Kidney epithelial cell (primary cell): ENCODE measurements at regions not wholly inside any gene's neighbourhood (a gene's known extent, or its start where the extent isn't known, plus 50 kb on each side); places are given as distances from the start of the nearest gene placed in this dataset.
"Not testable (repeated sequence)": the region's sequence is repeated elsewhere in the genome, so short reads cannot be mapped to it uniquely, and the experiment has no call there.

Experiments used
- DNase-seq: peaks from one replicate; pipeline ENCODE4 v3.0.0-alpha.2; 2010; ENCODE audit warnings: low read depth
- H3K27me3 ChIP-seq: 2 replicates; pipeline ENCODE4 v1.6.0; 2011; ENCODE audit warnings: low read length; ENCODE audit not compliant: control insufficient read depth, insufficient read depth
- H3K36me3 ChIP-seq: 2 replicates; pipeline ENCODE4 v1.5.1; 2011; ENCODE audit warnings: low read length; ENCODE audit not compliant: control insufficient read depth, insufficient read depth
- H3K4me3 ChIP-seq: 2 replicates; pipeline ENCODE4 v1.5.1; 2011; ENCODE audit warnings: low read depth, mild to moderate bottlenecking, control low read depth, low read length
- CTCF ChIP-seq: IDR thresholded peaks from 2 replicates; pipeline ENCODE4 v1.5.1; 2011; ENCODE audit warnings: mild to moderate bottlenecking, moderate library complexity, low read length, control low read depth, inconsistent platforms; ENCODE audit not compliant: insufficient read depth, poor library complexity, severe bottlenecking

- not testable (repeated sequence) for H3K36me3 ChIP-seq, DNase-seq, H3K27me3 ChIP-seq, H3K4me3 ChIP-seq
Observed at GRCh38 chr4:3589946-3590924, 58.0 kb upstream of the LRPAP1 start.

GRCh38 chr4:3589379-3589778 lies 57.2 kb upstream of the LRPAP1 start:
- not testable (repeated sequence) for DNase-seq, H3K27me3 ChIP-seq, H3K36me3 ChIP-seq, H3K4me3 ChIP-seq

- not testable (repeated sequence) for DNase-seq, H3K36me3 ChIP-seq
Observed at GRCh38 chr4:3588517-3589194, 56.4 kb upstream of the LRPAP1 start.

GRCh38 chr4:3586596-3586995 lies 54.4 kb upstream of the LRPAP1 start:
- H3K36me3 ChIP-seq, H3K4me3 ChIP-seq, DNase-seq, H3K27me3 ChIP-seq: not testable (repeated sequence)

More at GRCh38 chr4:3588517-3589194, 56.4 kb upstream of the LRPAP1 start:
- H3K27me3 ChIP-seq, H3K4me3 ChIP-seq: not testable (repeated sequence)

- not testable (repeated sequence) for DNase-seq, H3K27me3 ChIP-seq, H3K36me3 ChIP-seq, H3K4me3 ChIP-seq
Observed at GRCh38 chr4:3585567-3585966, 53.3 kb upstream of the LRPAP1 start.

- no peak for DNase-seq
- TF ChIP-seq CTCF: no peak
- Histone ChIP-seq H3K27me3 (no peaks in the 10 kb centered on the region), H3K4me3 (no peak overlapping the region), H3K36me3 (no peaks in the 10 kb centered on the region)
Observed at GRCh38 chr4:3582091-3582475, 49.9 kb upstream of the LRPAP1 start.
